GM13976 (cell line): ENCODE measurements at regions not wholly inside any gene's neighbourhood (a gene's known extent, or its start where the extent isn't known, plus 50 kb on each side); places are given as distances from the start of the nearest gene placed in this dataset.

Source experiments
- DNase-seq: peaks from one replicate; pipeline ENCODE4 v3.0.0; 2012; ENCODE audit warnings: low spot score
- in situ Hi-C: fragments of 300-500 bp; cut with MboI; formaldehyde crosslinking; loops from one replicate; pipeline ENCODE4 v1.12.0; 2022; ENCODE audit warnings: low sequenced_read_pairs, mixed read lengths, inconsistent platforms; ENCODE audit not compliant: unreplicated experiment
- TF ChIP-seq, protein P1 (sequence below): IDR thresholded peaks from 2 replicates; pipeline ENCODE4 v1.5.1; 2012; ENCODE audit warnings: borderline replicate concordance, mild to moderate bottlenecking; ENCODE audit not compliant: insufficient read depth; ENCODE audit errors: extremely low read depth, missing control alignments, control extremely low read depth

DNA sequence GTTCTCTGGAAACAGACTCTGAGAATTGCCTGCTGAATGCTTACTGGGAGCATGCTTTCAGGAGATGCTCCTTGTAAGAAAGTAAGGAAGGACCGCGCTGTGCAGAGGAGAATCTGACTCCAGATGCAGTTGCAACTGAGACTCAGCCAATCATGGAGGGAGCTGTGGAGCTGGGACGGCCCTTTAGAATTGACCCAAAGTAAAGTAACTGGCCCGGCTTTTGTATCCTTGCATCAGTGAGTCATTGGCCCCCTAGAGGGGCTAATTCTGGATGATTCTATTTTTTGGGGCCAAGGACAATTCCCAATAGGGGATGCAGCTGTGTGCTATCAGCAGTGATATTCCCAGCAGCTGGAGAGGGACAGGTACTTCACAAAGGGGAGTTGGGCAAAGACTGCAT lies 170.4 kb downstream of the PTEN start:
- in situ Hi-C loops: no loop called here
- no peak for DNase-seq
- TF ChIP-seq, protein P1, sequence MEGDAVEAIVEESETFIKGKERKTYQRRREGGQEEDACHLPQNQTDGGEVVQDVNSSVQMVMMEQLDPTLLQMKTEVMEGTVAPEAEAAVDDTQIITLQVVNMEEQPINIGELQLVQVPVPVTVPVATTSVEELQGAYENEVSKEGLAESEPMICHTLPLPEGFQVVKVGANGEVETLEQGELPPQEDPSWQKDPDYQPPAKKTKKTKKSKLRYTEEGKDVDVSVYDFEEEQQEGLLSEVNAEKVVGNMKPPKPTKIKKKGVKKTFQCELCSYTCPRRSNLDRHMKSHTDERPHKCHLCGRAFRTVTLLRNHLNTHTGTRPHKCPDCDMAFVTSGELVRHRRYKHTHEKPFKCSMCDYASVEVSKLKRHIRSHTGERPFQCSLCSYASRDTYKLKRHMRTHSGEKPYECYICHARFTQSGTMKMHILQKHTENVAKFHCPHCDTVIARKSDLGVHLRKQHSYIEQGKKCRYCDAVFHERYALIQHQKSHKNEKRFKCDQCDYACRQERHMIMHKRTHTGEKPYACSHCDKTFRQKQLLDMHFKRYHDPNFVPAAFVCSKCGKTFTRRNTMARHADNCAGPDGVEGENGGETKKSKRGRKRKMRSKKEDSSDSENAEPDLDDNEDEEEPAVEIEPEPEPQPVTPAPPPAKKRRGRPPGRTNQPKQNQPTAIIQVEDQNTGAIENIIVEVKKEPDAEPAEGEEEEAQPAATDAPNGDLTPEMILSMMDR: no peak

DNA sequence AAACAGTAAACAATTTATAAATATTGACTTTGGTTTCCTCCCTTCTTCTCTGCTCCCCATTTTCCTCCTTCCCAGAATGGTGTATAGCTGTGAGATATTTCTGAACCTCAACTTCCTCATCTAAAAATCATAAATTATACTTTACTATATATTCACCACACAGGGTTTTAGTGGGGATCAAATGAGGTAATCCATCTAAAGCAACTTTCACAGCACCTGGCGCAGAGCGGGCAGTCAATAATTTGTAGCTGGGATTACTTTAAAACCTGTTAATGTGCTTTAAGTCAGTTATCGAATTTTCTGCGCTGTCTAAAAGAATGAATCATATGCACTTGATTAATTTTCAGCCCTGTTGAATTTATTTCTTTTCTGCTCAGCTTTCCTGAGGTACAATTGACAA lies 172.7 kb downstream of the PTEN start:
- in situ Hi-C loops: no loop called here
- TF ChIP-seq, protein P1: no peak
- no peak for DNase-seq

DNA sequence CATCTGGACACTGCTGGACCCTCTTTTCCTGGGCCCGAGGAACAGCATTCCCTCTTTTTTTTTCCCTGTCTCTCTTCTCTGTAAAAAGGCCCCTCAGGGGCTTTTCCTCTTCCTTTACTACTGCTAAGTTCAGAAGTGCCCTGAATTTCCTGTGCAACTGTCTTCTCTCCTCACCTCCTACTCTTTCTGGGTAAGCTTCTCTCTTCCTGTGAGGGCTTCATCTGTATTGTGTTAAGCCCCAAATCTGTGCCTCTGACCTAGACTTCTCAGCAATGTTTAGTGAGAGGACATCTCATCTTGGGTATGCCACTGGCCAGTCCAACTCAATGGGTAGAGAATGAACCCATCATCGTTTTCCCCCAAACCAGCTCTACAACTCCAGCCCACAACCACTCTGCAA lies 174.2 kb downstream of the PTEN start:
- DNase-seq: no peak
- TF ChIP-seq, protein P1: no peak
- in situ Hi-C loops: no loop called here

DNA sequence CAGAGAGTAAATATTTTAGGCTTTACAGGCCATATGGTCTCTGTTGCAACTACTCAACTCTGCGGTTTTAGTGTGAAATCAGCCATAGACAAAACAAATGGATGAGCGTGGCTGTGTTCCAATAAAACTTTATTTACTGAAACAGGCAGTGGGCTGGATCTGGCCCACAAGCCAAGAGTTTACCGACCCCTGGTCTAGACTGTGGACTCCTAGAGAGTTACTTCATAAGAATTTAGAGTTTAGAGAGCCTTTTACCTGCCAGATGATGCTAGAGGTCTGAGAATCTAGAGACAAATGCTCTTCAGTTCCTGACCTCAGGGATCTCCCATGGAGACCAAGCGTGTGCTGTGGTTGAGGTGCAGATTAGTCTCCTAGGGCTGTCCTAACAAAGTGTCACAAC lies 174.8 kb downstream of the PTEN start:
- in situ Hi-C loops: no loop called here
- TF ChIP-seq, protein P1: no peak
- DNase-seq: no peak

DNA sequence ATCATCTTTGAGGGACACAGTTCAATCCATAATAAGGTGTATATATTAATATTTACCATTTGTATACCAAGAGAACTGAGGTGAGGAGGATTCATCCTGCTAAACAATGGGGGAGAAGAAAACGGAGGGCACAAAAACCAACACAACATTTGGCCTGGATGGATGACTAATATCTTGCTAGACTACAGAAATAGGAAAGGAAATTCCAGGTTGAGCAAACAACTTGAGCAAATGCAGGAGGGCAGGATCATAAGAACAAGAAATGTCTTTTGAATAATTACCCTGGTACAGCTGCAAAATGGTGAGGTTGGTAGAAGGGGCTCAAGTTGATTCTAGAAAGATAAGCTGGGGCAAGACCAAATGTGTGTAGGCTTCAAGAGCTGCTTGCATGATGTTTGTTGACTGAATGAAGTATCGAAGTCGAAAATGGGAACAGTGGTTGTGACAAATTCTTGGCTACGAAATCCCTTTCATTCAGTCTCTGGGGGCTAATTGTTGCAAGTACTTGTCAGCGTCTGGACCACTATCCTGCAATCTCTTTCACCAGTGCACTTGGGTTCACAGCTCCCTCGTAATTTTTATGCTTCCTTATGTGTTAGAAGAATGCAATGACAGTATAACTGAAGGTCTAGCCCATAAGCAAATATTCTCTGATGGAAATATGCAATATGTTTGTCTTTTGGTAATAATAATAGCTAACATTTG lies 176.2 kb downstream of the PTEN start:
- in situ Hi-C loops: no loop called here

DNA sequence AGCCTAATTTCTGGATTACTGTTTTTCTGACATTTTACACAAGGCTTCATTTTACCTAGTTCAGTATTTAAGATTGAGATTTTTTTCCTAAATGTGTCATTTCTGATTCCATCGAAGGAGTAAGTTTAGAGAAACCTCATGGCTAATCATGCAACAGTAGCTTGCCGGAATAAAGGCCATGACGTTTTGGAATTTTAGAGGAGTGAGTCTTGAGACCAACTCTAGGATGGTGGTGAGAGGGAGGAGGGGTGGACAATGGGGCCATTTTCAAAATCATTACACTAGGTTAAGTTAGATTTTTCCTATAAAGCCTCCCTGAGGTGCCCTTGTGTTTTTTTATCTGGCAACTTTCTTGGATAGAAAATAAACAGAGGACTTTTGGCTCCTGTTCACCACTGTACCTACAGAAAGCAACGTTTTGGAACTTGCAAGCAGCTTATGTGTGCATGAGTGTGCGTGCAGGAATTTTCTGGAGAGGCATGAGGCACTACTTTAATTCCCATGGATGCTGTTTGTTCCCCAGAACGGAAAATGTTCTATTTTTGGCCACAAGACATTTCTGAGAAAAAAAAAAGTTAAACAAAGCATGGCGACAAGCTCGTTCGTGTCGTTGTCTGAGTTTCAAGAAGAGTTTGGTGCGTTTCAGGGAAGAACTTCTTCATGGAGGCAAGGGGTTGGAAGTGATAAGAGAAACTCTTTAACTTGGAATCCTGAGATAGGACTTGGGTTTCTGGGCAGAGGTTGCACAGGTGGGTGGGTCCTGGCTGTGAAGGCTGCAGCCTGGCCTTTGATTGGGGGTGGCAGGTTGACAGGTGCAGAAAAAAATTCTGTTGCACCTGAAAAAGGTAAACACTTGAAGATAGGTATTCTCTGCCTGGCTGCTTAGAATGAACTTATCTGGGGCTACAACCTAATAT lies 178.1 kb downstream of the PTEN start:
- no peak for DNase-seq
- TF ChIP-seq, protein P1: no peak
- in situ Hi-C loops: no loop called here

More for the DNA sequence above, 176.2 kb downstream of the PTEN start:
- TF ChIP-seq, protein P1: no peak
- DNase-seq: no peak
